ENCODE measurements at regions not wholly inside any gene's neighbourhood (a gene's known extent, or its start where the extent isn't known, plus 50 kb on each side); places are given as distances from the start of the nearest gene placed in this dataset.

DNA sequence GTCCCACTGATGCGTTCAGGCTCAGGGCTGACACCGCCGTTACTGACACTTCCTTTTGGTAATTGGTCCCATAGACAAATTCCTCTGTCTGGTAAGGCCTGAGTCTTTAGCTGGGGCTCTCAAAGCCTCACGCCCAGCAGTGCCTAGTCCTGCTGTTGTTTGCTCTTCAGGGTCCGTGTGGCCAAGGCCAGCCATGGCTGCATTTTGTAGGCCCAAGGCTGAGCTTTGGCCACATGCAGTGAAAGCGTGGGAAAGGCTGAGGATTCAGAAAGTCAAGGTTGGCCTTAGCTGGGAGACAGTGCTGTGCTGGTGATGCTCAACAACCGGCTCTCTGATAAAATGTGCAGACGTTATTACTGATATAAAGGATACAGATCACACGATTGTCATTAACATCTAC, 63.5 kb upstream of the C1orf174 start:
- H3K79me2 ChIP-seq = no peaks in the 10 kb centered on the region

GRCh38 chr1:3965693-3966092, 65.6 kb upstream of the C1orf174 start:
- H3K4me2 ChIP-seq (ENCODE audit: low read length) = no peak overlapping the region
- H3K27me3 ChIP-seq (ENCODE audit: control insufficient read depth, insufficient read depth, low read length) = no peaks in the 10 kb centered on the region
- H3K9me3 ChIP-seq (ENCODE audit: control insufficient read depth, low read length) = no peaks in the 10 kb centered on the region
- no peak for TF ChIP-seq CTCF (IDR thresholded peaks at IDR 0.05)
- H3K36me3 ChIP-seq (ENCODE audit: control insufficient read depth, insufficient read depth, low read length) = no peaks in the 10 kb centered on the region
- no peak overlapping the region for H3K27ac ChIP-seq
- no peak overlapping the region for H2AFZ ChIP-seq
- no peaks in the 10 kb centered on the region for H3K4me1 ChIP-seq
- no peak overlapping the region for H3K4me3 ChIP-seq (ENCODE audit: low read depth, low read length)
- H3K9ac ChIP-seq = no peak overlapping the region
- no peaks in the 10 kb centered on the region for H3K79me2 ChIP-seq

More for the DNA sequence above, 63.5 kb upstream of the C1orf174 start:
- Histone ChIP-seq H3K27me3 (ENCODE audit: control insufficient read depth, insufficient read depth, low read length) (no peaks in the 10 kb centered on the region), H3K4me2 (ENCODE audit: low read length) (no peak overlapping the region), H3K36me3 (ENCODE audit: control insufficient read depth, insufficient read depth, low read length) (no peaks in the 10 kb centered on the region), H3K9ac (no peak overlapping the region), H3K4me3 (ENCODE audit: low read depth, low read length) (no peak overlapping the region), H3K4me1 (no peaks in the 10 kb centered on the region), H3K27ac (no peak overlapping the region), H2AFZ (no peak overlapping the region), H3K9me3 (ENCODE audit: control insufficient read depth, low read length) (no peaks in the 10 kb centered on the region)
- no peak for TF ChIP-seq CTCF (IDR thresholded peaks at IDR 0.05)

DNA sequence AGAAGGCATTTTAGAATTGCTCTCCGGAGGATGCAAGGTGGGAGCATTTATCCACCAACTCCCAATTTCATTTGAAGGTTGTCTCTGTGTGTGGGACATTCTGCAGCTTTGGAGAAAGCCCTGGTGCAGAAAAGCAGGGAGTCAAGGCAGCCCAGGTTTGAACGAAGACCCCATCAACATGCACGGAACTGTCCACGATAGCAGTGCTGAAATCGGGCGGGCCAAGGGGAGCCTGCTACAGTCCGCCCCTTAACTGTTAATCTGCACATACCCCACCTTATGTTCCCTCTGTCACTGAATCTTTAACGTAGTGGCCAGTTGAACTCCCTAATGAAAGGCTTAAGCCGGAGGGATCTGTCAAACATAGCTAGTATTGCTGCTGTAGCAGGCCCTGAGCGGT, 68.8 kb upstream of the C1orf174 start:
- no peak for TF ChIP-seq CTCF (IDR thresholded peaks at IDR 0.05)
- Histone ChIP-seq H3K9me3 (ENCODE audit: control insufficient read depth, low read length) (no peaks in the 10 kb centered on the region), H3K36me3 (ENCODE audit: control insufficient read depth, insufficient read depth, low read length) (no peaks in the 10 kb centered on the region), H3K27ac (no peak overlapping the region), H3K9ac (no peak overlapping the region), H3K79me2 (no peaks in the 10 kb centered on the region), H3K27me3 (ENCODE audit: control insufficient read depth, insufficient read depth, low read length) (no peaks in the 10 kb centered on the region), H3K4me2 (ENCODE audit: low read length) (no peak overlapping the region), H3K4me1 (no peaks in the 10 kb centered on the region), H3K4me3 (ENCODE audit: low read depth, low read length) (no peak overlapping the region), H2AFZ (no peak overlapping the region)

DNA sequence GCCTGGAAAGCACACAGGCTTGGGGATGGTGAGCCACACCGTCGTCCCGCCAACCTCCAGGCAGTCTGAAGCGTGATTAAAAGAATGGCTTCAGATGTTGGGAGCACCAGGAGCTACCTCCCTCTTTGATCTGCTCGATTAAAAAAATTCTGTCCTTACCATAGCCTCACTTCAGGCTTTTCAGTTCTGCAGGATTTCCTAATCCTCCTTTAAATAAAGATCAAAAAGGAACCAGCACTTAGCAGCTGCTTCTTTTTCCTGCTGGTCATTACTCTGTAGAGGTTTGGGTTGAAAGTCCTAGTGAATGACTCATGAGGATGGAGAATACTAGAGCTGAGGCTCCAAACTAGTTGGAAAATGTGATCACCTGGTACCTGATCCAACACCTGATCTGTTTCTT, 71.9 kb upstream of the C1orf174 start:
- Histone ChIP-seq H3K79me2 (no peaks in the 10 kb centered on the region), H3K9me3 (ENCODE audit: control insufficient read depth, low read length) (no peaks in the 10 kb centered on the region), H3K4me2 (ENCODE audit: low read length) (no peak overlapping the region), H3K27me3 (ENCODE audit: control insufficient read depth, insufficient read depth, low read length) (no peaks in the 10 kb centered on the region), H2AFZ (no peak overlapping the region), H3K9ac (no peak overlapping the region), H3K4me1 (no peaks in the 10 kb centered on the region), H3K36me3 (ENCODE audit: control insufficient read depth, insufficient read depth, low read length) (no peaks in the 10 kb centered on the region), H3K27ac (no peak overlapping the region), H3K4me3 (ENCODE audit: low read depth, low read length) (no peak overlapping the region)
- TF ChIP-seq CTCF (IDR thresholded peaks at IDR 0.05) = no peak

DNA sequence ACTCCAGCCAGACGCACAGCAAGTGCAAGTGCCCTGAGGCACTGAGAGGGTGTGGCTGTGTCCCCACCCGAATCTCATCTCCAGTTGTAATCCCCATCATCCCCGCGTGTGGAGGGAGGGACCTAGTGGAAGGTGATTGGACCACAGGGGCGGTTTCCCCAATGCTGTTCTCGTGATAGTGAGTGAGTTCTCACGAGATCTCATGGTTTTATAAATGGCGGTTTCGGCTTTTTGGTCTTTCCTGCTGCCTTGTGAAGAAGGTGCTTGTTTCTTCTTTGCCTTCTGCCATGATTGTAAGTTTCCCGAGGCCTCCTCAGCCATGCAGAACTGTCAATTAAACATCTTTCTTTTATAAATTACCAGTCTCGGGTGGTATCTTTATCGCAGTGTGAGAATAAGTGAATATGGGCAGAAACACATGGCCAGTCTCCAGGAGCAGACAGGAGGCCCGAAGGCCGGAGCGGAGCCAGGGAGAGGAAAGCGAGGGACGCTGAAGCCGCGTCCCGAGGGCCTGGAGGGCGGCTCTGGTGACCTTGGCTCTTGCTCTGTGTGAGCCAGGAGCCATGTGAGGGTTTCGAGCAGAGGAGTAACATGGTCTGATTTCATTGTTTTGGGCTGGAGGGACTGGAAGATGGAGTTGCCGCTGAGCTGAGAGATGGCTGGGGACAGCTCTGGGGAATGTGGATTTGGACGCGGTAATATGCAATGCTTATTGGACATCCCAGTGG, 76.0 kb upstream of the C1orf174 start:
- H2AFZ ChIP-seq = no peak overlapping the region
- TF ChIP-seq CTCF (IDR thresholded peaks at IDR 0.05) = no peak

More for the DNA sequence above, 76.0 kb upstream of the C1orf174 start:
- H3K27me3 ChIP-seq (ENCODE audit: control insufficient read depth, insufficient read depth, low read length) = no peaks in the 10 kb centered on the region
- H3K36me3 ChIP-seq (ENCODE audit: control insufficient read depth, insufficient read depth, low read length) = no peaks in the 10 kb centered on the region
- H3K27ac ChIP-seq = no peak overlapping the region
- H3K9me3 ChIP-seq (ENCODE audit: control insufficient read depth, low read length) = no peaks in the 10 kb centered on the region
- no peak overlapping the region for H3K4me2 ChIP-seq (ENCODE audit: low read length)
- no peak overlapping the region for H3K4me3 ChIP-seq (ENCODE audit: low read depth, low read length)
- no peaks in the 10 kb centered on the region for H3K4me1 ChIP-seq
- no peak overlapping the region for H3K9ac ChIP-seq
- no peaks in the 10 kb centered on the region for H3K79me2 ChIP-seq

Measured in parathyroid adenoma (tissue), 2 donors.